ENCODE measurements at regions not wholly inside any gene's neighbourhood (a gene's known extent, or its start where the extent isn't known, plus 50 kb on each side); places are given as distances from the start of the nearest gene placed in this dataset.
"Not testable (repeated sequence)": the region's sequence is repeated elsewhere in the genome, so short reads cannot be mapped to it uniquely, and the experiment has no call there.

- no peak for TF ChIP-seq CTCF (IDR thresholded peaks at IDR 0.05)
These were observed 813.0 kb upstream of the ID2 start for GRCh38 chr2:7868836-7869235.

GRCh38 chr2:7876445-7876844 is 805.4 kb upstream of the ID2 start:
- not testable (repeated sequence) for H3K4me1 ChIP-seq; H3K4me3 ChIP-seq (ENCODE audit: low read depth, low read length); H3K9me3 ChIP-seq (ENCODE audit: control insufficient read depth, low read length)

More at GRCh38 chr2:7868836-7869235, 813.0 kb upstream of the ID2 start:
- Histone ChIP-seq H3K27me3 (ENCODE audit: control insufficient read depth, insufficient read depth, low read length) (no peaks in the 10 kb centered on the region), H3K4me3 (ENCODE audit: low read depth, low read length) (no peak overlapping the region), H3K9me3 (ENCODE audit: control insufficient read depth, low read length) (no peaks in the 10 kb centered on the region), H2AFZ (no peak overlapping the region), H3K9ac (no peak overlapping the region), H3K79me2 (no peaks in the 10 kb centered on the region), H3K27ac (no peak overlapping the region), H3K4me1 (no peaks in the 10 kb centered on the region), H3K4me2 (ENCODE audit: low read length) (no peak overlapping the region), H3K36me3 (ENCODE audit: control insufficient read depth, insufficient read depth, low read length) (no peaks in the 10 kb centered on the region)

GRCh38 chr2:7878266-7878665 is 803.6 kb upstream of the ID2 start:
- not testable (repeated sequence) for H3K4me3 ChIP-seq (ENCODE audit: low read depth, low read length); H3K4me2 ChIP-seq (ENCODE audit: low read length); H3K27me3 ChIP-seq (ENCODE audit: control insufficient read depth, insufficient read depth, low read length); H3K9me3 ChIP-seq (ENCODE audit: control insufficient read depth, low read length); H3K9ac ChIP-seq; H3K4me1 ChIP-seq; H3K27ac ChIP-seq; H2AFZ ChIP-seq; H3K79me2 ChIP-seq; H3K36me3 ChIP-seq (ENCODE audit: control insufficient read depth, insufficient read depth, low read length)

More at GRCh38 chr2:7876445-7876844, 805.4 kb upstream of the ID2 start:
- not testable (repeated sequence) for H3K27me3 ChIP-seq (ENCODE audit: control insufficient read depth, insufficient read depth, low read length); H2AFZ ChIP-seq; H3K27ac ChIP-seq; H3K79me2 ChIP-seq; H3K9ac ChIP-seq; H3K36me3 ChIP-seq (ENCODE audit: control insufficient read depth, insufficient read depth, low read length); H3K4me2 ChIP-seq (ENCODE audit: low read length)

- Histone ChIP-seq H3K79me2 (no peaks in the 10 kb centered on the region), H3K9me3 (ENCODE audit: control insufficient read depth, low read length) (no peaks in the 10 kb centered on the region), H3K9ac (no peak overlapping the region), H3K27ac (no peak overlapping the region), H3K4me1 (no peaks in the 10 kb centered on the region), H3K36me3 (ENCODE audit: control insufficient read depth, insufficient read depth, low read length) (no peaks in the 10 kb centered on the region), H3K4me2 (ENCODE audit: low read length) (no peak overlapping the region), H2AFZ (no peak overlapping the region), H3K4me3 (ENCODE audit: low read depth, low read length) (no peak overlapping the region), H3K27me3 (ENCODE audit: control insufficient read depth, insufficient read depth, low read length) (no peaks in the 10 kb centered on the region)
- TF ChIP-seq CTCF (IDR thresholded peaks at IDR 0.05) = no peak
These were observed 802.9 kb upstream of the ID2 start for GRCh38 chr2:7878786-7879482.

- Histone ChIP-seq H3K4me2 (ENCODE audit: low read length) (no peak overlapping the region), H3K27ac (no peak overlapping the region), H3K4me1 (no peaks in the 10 kb centered on the region), H3K36me3 (ENCODE audit: control insufficient read depth, insufficient read depth, low read length) (no peaks in the 10 kb centered on the region), H3K4me3 (ENCODE audit: low read depth, low read length) (no peak overlapping the region), H3K9ac (no peak overlapping the region), H3K79me2 (no peaks in the 10 kb centered on the region), H3K27me3 (ENCODE audit: control insufficient read depth, insufficient read depth, low read length) (no peaks in the 10 kb centered on the region), H3K9me3 (ENCODE audit: control insufficient read depth, low read length) (no peaks in the 10 kb centered on the region), H2AFZ (no peak overlapping the region)
- no peak for TF ChIP-seq CTCF (IDR thresholded peaks at IDR 0.05)
These were observed 802.4 kb upstream of the ID2 start for GRCh38 chr2:7879483-7879835.

- TF ChIP-seq CTCF (IDR thresholded peaks at IDR 0.05) = no peak
- H3K4me3 ChIP-seq (ENCODE audit: low read depth, low read length) = no peak overlapping the region
- no peaks in the 10 kb centered on the region for H3K36me3 ChIP-seq (ENCODE audit: control insufficient read depth, insufficient read depth, low read length)
- no peaks in the 10 kb centered on the region for H3K79me2 ChIP-seq
- H3K4me2 ChIP-seq (ENCODE audit: low read length) = no peak overlapping the region
- no peak overlapping the region for H3K9ac ChIP-seq
- H3K4me1 ChIP-seq = no peaks in the 10 kb centered on the region
- H3K27me3 ChIP-seq (ENCODE audit: control insufficient read depth, insufficient read depth, low read length) = no peaks in the 10 kb centered on the region
- no peak overlapping the region for H2AFZ ChIP-seq
- H3K27ac ChIP-seq = no peak overlapping the region
- no peaks in the 10 kb centered on the region for H3K9me3 ChIP-seq (ENCODE audit: control insufficient read depth, low read length)
These were observed 801.7 kb upstream of the ID2 start for GRCh38 chr2:7880126-7880525.

Measured in parathyroid adenoma (tissue), 2 donors.